KOPT-K1 (cell line): ENCODE measurements at regions not wholly inside any gene's neighbourhood (a gene's known extent, or its start where the extent isn't known, plus 50 kb on each side); places are given as distances from the start of the nearest gene placed in this dataset.
"Not testable (repeated sequence)": the region's sequence is repeated elsewhere in the genome, so short reads cannot be mapped to it uniquely, and the experiment has no call there.

Experiments
- H3K27ac ChIP-seq: fragments of 200-600 bp; sonication (generic); 2 replicates; pipeline ENCODE4 v1.5.1; 2016; ENCODE audit warnings: antibody characterized with exemption, mild to moderate bottlenecking, low read depth, low read length; ENCODE audit not compliant: poor library complexity, severe bottlenecking
- H3K36me3 ChIP-seq: fragments of 200-600 bp; sonication (generic); 2 replicates; pipeline ENCODE4 v1.5.1; 2017; ENCODE audit warnings: antibody characterized with exemption, mild to moderate bottlenecking, low read length, moderate library complexity; ENCODE audit not compliant: insufficient read depth
- H3K9me3 ChIP-seq: fragments of 200-600 bp; sonication (generic); 2 replicates; pipeline ENCODE4 v1.5.1; 2017; ENCODE audit warnings: antibody characterized with exemption, low read length, mild to moderate bottlenecking; ENCODE audit not compliant: insufficient read depth, poor library complexity, severe bottlenecking

DNA sequence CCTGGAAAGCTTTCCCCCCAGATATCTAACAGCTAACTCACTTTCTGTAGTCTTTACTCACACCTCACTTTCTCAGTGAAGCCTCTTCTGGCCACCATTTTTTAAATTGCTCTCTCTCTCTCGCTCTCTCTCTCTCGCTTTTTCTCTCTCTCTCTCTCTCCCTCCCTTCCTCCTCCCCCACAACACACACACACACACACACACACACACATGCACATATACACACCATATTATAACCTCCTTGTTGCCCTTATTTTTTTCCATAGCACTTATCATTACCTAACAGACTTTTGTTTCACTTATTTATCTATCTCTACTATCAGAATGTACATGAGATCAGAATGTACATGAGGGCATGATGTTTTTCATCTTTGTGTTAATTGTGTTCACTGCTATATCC lies 156.8 kb downstream of the DUSP6 start:
- no peak overlapping the region for H3K27ac ChIP-seq
- no peaks in the 10 kb centered on the region for H3K36me3 ChIP-seq

DNA sequence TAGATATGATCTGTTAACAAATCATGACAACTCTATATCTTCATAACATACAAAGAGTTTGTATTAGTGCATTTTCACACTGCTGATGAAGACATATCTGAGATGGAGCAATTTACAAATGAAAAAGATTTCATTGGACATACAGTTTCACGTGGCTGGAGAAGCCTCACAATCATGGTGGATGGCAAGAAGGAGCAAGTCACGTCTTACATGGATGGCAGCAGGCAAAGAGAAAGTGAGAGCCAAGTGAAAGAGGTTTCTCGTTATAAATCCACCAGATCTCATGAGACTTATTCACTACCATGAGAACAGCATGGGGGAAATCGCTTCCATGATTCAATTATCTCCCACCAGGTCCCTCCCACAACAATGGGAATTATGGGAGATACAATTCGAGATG lies 157.6 kb downstream of the DUSP6 start:
- Histone ChIP-seq H3K27ac (no peak overlapping the region), H3K36me3 (no peaks in the 10 kb centered on the region), H3K9me3 (peaks cover 23% of the 10 kb centered on the region)

More for the DNA sequence above, 156.8 kb downstream of the DUSP6 start:
- peaks cover 15% of the 10 kb centered on the region for H3K9me3 ChIP-seq

DNA sequence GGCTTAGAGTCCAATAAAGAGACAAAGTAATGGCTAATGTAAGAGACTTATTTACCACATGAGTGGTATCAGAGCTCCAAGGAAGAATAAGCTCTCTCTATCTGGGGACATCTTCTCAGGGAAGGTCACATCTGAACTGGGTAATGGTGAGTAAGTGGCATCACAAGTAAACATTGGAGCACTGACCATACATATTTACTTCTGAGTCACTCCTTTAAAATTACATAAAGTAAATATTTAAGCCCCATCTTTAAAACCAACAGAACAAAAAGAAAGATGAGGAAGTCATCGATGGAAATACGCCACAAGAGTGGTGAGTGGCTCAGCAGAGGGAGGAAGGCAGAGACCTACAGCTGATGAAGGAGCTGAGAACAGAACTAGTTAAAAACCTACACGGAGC lies 159.9 kb downstream of the DUSP6 start:
- no peak overlapping the region for H3K27ac ChIP-seq
- H3K36me3 ChIP-seq = no peaks in the 10 kb centered on the region

DNA sequence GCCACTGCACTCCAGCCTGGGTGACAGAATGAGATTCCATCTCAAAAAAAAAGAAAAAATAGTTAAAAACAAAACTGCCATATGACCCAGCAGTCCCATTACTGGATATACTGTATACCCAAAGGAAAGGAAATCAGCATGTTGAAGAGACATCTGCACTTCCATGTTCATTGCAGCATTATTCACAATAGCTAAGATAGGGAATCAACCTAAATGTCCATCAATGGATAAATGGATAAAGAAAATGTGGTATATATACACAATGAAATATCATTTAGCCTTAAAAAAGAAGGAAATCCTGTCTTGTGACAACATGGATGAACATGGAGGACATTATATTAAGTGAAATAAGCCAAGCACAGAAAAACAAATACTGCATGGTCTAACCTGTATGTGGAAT lies 160.7 kb downstream of the DUSP6 start:
- peaks cover 47% of the 10 kb centered on the region for H3K9me3 ChIP-seq
- H3K27ac ChIP-seq, H3K36me3 ChIP-seq: not testable (repeated sequence)

More for the DNA sequence above, 159.9 kb downstream of the DUSP6 start:
- H3K9me3 ChIP-seq = peaks cover 46% of the 10 kb centered on the region

DNA sequence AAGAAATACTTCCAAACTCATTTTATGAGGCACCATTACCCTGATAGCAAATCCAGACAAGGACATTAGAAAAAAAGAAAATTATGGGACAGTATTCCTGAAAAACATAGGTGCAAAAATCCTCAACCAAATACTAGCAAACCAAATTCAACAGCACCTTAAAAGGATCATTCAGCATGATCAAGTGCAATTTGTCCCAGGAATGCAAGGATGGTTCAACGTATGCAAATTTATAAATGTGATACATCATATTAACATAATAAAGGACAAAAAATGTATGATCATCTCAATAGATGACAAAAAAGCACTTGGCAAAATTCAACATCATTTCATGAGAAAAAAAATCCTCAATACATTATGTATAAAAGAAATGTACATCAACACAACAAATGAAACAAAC lies 162.9 kb downstream of the DUSP6 start:
- no peaks in the 10 kb centered on the region for H3K36me3 ChIP-seq
- no peak overlapping the region for H3K27ac ChIP-seq
- peaks cover 37% of the 10 kb centered on the region for H3K9me3 ChIP-seq

DNA sequence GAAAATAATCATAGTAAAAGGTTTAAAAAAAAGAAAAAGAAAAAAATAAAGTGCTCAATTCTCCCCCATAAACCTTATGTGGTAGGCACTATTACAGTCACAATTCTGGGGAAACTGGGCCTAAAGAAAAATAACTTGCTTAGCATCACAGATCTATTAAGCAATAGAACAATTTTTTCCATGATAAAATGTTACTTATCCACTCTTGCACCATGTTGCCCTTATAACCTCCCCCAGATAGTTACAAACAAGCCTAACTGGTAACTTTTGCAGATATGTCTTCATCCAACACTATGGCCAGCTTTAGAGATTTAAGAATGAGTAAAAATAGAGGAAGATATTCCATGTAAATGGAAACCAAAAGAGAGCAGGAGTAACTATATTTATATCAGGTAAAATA lies 164.8 kb downstream of the DUSP6 start:
- Histone ChIP-seq H3K27ac (no peak overlapping the region), H3K36me3 (no peaks in the 10 kb centered on the region), H3K9me3 (peaks cover 33% of the 10 kb centered on the region)

DNA sequence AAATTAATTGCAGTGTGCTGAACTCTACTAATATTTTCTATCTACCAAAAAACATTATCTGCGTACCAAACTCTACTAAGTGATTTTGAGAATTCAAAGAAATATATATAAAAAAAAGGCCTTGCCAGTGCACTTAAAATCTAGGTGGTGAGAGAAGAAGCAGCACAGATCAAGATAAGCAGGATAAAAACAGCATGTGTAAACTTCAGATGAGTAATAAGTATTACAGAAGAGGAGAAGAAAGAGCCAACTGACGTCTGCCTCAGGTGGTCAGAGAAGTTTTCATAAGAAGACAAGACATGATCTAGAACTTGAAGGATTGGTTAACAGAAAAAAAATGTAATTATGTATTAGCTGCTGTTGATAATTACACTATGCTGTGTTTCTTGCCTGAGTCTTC lies 166.4 kb downstream of the DUSP6 start:
- Histone ChIP-seq H3K27ac (no peak overlapping the region), H3K9me3 (peaks cover 33% of the 10 kb centered on the region), H3K36me3 (no peaks in the 10 kb centered on the region)

DNA sequence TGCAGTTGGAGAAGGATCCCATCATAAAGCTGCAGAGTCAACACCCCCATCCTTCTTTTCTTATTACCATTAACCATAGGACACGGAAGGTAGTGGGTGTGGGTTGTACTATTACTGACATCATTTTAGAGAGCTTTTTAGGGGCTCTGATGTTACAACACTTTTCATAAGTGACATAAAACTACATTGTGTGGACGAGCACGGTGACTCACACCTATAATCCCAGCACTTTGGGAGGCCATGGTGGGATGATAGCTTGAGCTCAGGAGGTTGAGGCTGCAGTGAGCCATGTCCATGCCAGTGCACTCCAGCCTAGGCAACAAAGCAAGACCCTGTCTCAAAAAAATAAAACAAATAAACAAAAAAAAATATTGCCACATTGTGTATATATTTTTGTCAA lies 167.1 kb downstream of the DUSP6 start:
- no peak overlapping the region for H3K27ac ChIP-seq
- H3K9me3 ChIP-seq = peaks cover 28% of the 10 kb centered on the region
- H3K36me3 ChIP-seq = no peaks in the 10 kb centered on the region

DNA sequence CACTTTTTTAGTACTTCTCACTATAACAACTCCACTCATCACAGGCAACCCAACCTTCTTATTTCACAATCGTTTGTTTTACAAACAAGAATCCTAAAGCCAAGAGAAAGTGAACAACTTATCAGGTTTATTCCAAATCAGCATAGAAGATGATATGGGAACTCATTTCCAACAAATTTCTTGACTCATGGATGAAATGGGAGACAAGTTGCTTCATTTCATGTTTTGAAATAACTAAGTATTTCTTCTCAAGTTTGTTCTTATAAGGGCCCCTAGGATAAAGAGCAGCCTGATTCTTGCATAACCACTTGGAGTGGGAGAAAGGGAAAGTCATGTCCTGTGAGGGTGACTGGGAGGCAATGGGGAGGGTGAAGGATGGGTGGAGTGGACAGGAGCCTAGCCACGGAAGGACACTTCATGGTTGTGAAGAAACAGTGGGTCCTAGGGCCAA lies 168.3 kb downstream of the DUSP6 start:
- Histone ChIP-seq H3K9me3 (peaks cover 17% of the 10 kb centered on the region), H3K27ac (no peak overlapping the region), H3K36me3 (no peaks in the 10 kb centered on the region)

DNA sequence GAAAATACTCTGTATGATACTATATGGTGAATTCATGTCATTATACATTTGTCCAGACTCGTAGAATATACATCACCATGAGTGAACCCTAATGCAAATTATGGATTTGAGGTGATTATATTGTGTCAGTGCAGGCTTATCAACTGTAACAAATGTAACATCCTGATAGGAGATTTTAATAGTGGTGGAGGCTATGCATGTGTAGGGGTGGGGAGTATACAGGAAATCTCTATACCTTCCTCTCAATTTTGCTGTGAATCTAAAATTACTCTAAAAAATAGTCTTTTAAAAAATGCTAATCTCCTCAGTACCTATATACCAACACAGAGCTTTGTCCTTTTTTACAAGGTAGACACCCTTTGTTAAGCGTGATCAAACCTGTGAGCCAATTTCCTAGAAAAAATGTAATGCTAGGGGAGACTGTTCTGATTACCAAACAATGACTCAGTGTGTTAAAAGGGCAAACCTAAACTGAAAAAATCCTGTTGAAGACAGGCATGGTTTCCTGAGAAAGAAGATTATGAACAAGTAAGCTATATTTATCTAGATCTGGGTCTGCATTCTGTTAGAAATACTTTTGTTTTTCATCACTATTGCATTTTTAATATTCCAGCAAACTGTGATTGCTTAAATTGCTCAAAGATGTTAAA lies 170.9 kb downstream of the DUSP6 start:
- H3K27ac ChIP-seq = no peak overlapping the region
- no peaks in the 10 kb centered on the region for H3K9me3 ChIP-seq
- H3K36me3 ChIP-seq = no peaks in the 10 kb centered on the region

DNA sequence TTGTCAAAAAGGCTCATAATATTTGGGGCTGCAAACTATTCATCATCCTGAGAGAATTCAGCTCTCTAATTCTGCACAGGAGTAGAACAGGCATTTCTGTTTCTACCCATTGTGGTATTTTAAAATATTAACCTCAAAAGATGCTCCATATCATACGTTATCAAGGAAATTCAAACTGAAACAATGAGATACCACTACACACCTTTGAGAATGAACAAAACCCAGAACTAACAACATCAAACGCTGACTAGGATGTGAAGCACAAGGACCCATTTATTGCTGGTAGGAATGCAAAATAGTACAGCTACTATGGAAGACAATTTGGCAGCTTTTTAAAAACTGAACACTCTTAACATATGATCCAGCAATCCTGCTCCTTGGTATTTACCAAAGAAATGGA lies 171.8 kb downstream of the DUSP6 start:
- H3K36me3 ChIP-seq = no peaks in the 10 kb centered on the region
- no peak overlapping the region for H3K27ac ChIP-seq
- no peaks in the 10 kb centered on the region for H3K9me3 ChIP-seq

DNA sequence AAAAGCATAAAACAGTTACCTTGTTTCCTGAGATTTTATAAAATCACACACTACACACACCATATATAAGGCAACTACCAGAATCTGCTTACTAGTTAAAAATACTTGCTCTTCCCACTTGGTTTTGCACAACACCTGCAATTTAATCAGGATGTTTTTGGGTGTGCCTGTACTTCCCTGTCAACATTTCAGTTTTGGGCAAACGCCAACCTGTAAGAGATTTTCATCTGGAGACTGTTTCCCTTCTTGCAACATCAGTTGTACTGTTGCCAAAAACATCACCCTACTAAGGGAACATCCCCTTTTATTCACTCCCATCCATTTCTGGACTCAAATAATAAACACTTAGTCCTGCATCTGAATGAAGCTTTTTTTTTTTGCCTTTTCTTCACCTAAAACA lies 172.3 kb downstream of the DUSP6 start:
- Histone ChIP-seq H3K36me3 (no peaks in the 10 kb centered on the region), H3K27ac (no peak overlapping the region), H3K9me3 (no peaks in the 10 kb centered on the region)

DNA sequence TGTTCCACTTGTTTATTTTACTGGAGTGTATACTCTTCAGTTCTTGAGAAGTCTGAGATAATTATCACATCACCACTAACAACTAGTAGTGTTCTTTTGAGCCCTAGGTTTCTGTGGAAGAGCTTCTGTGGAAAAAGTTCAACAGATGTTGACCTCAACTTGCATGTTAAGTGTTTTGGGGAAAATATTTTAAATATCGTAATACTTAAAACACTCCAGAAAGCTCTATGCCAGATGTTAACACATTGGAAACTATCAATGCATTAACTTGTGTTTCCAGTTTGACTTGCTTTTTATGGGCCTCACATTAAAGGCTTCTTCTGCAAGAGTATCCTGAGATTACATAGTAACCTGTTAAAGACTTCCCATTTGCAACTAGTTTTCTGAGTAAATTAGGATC lies 173.1 kb downstream of the DUSP6 start:
- no peaks in the 10 kb centered on the region for H3K9me3 ChIP-seq
- H3K27ac ChIP-seq = no peak overlapping the region
- H3K36me3 ChIP-seq = no peaks in the 10 kb centered on the region

DNA sequence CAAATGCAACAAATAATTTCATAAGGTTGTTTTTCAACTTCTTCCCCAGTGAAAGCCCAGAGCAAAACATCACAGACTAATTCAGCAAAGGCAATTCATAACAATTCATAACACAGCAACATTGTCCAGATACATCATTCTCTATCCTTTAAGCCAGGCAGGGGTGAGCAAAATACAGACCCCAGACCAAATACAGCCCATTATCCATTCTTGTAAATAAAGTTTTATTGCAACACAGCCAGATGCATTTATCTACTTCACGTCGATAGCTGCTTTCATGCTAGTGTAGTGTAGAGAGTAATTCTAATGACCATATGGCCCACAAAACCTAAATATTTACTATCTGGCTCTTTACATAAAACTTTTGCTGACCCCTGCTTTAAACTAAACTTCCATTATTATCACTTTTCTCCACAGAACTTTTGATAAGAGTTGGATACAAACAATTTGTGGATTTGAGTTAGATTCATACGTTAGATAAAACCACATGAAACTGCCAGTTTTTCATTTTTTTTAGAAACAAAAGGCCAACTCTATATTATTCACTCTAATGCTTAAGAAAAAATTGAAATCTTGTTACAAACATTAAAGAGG lies 174.4 kb downstream of the DUSP6 start:
- H3K9me3 ChIP-seq = no peaks in the 10 kb centered on the region
- H3K27ac ChIP-seq = no peak overlapping the region
- H3K36me3 ChIP-seq = no peaks in the 10 kb centered on the region

DNA sequence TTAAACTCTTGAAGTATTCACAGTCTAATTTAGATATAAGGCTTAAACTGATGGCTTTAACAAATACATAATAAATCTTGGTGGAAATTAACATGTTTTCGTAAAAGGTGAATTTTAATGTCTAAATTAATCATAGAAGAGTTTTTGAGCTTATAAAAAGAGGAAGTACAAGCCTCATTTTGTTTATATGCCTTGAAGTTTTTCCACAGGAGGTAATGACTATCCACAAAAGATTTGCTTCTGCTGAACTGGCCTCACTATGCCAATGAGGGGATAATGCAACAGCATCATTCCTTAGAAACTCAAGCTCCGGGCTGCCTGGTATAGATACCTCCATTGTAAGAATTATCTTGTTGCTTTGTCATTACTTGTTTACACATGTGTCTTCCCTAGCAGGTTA lies 175.6 kb downstream of the DUSP6 start:
- no peaks in the 10 kb centered on the region for H3K36me3 ChIP-seq
- peaks cover 7% of the 10 kb centered on the region for H3K9me3 ChIP-seq
- H3K27ac ChIP-seq = no peak overlapping the region

DNA sequence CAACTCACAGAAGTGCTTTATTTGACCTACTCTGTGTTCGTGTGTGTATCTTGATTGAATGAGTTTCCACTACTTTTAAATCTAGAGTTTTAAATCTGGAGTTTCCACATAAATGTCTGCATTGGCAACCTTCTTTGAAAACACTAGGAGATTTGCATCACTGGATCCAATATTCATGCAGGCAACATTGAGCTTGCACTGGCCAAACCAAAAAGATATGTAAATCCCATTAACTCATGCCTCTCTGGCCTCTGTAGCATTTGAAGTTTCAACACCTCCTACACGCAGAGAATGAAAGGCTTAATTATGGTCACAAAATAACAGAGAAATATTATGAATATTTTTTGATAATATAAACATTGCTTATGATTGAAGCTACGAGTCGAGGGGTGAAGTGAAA lies 178.6 kb downstream of the DUSP6 start:
- Histone ChIP-seq H3K27ac (no peak overlapping the region), H3K9me3 (peaks cover 7% of the 10 kb centered on the region), H3K36me3 (no peaks in the 10 kb centered on the region)
